ENCODE measurements at regions not wholly inside any gene's neighbourhood (a gene's known extent, or its start where the extent isn't known, plus 50 kb on each side); places are given as distances from the start of the nearest gene placed in this dataset.

DNA sequence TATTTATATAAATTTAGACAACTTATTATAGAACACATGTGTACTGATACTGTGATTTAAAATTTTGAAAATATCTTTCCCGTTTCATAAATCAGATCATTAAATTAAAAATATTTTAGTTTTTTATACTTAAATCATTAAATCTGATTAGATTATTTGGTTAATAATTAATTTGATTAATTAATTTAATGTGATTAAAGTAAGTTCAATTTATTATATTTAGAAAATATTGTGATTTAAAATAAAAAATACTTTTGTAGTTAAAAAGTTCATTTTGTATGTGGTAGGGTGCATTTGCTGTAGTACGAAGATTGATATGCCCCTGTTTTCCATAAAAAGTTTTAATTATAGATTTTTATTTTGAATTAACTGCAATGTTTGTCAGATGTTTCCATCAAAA, 1323.4 kb downstream of the RAPGEF2 start (continued):
- TF ChIP-seq CHD7 (IDR thresholded peaks at IDR 0.05; ENCODE audit: insufficient replicate concordance, low read length) (no peak), CBX8 (IDR thresholded peaks at IDR 0.05; ENCODE audit: borderline replicate concordance, low read depth, low read length) (no peak), TBP (IDR thresholded peaks at IDR 0.05; ENCODE audit: low read depth, low read length) (no peak), MAFK (IDR thresholded peaks at IDR 0.05; ENCODE audit: low read depth, low read length) (no peak), YY1 (IDR thresholded peaks at IDR 0.05; ENCODE audit: low read depth, low read length) (no peak)
- TF ChIP-seq, protein P1, sequence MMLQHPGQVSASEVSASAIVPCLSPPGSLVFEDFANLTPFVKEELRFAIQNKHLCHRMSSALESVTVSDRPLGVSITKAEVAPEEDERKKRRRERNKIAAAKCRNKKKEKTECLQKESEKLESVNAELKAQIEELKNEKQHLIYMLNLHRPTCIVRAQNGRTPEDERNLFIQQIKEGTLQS (IDR thresholded peaks at IDR 0.05; ENCODE audit: insufficient read depth, low read depth, low read length): no peak

All from H1 (cell line).